ENCODE measurements at regions not wholly inside any gene's neighbourhood (a gene's known extent, or its start where the extent isn't known, plus 50 kb on each side); places are given as distances from the start of the nearest gene placed in this dataset.

DNA sequence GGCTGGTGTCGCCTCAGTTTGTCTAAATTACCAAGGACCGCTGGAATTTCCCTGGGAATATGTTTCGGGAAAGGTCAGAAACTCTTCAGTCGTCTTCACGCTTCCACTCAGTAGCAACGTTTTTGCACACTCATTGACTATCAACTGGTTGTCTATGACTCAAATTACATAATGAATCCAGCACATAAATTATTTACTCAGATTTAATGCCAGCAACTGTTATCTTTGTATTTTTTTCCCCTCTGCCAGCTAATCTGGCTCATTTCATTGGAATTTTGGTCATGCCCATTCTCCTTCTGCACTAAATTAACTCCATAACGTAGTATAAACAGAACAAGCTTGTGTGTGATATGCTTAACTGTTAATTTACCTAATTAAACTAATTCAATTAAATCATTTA, 372.7 kb upstream of the ZFHX3 start:
- Histone ChIP-seq H2BK5ac (ENCODE audit: low read depth, low read length, poor library complexity) (no peak overlapping the region), H2BK12ac (ENCODE audit: low read length) (no peak overlapping the region), H3K27me3 (ENCODE audit: insufficient read depth, low read length) (no peaks in the 10 kb centered on the region), H3K79me1 (ENCODE audit: low read length) (no peaks in the 10 kb centered on the region), H2AFZ (ENCODE audit: insufficient read depth, low read length, poor library complexity) (no peak overlapping the region), H4K8ac (ENCODE audit: low read depth, low read length) (no peak overlapping the region), H3K14ac (ENCODE audit: low read length) (no peak overlapping the region), H2BK120ac (ENCODE audit: insufficient read depth, low read length, poor library complexity) (no peak overlapping the region), H3K9ac (ENCODE audit: low read length) (no peak overlapping the region), H4K91ac (ENCODE audit: low read depth, low read length) (no peak overlapping the region), H3K4ac (ENCODE audit: low read depth, low read length) (no peak overlapping the region), H3K23ac (ENCODE audit: low read length) (no peak overlapping the region), H3K18ac (ENCODE audit: low read length) (no peak overlapping the region), H3K27ac (ENCODE audit: low read depth, low read length) (no peak overlapping the region), H3K4me2 (ENCODE audit: low read length) (no peak overlapping the region), H3K9me3 (ENCODE audit: insufficient read depth, low read depth, low read length) (no peaks in the 10 kb centered on the region), H4K12ac (ENCODE audit: low read depth, low read length) (no peak overlapping the region), H2AK5ac (ENCODE audit: low read length) (no peak overlapping the region), H3K79me2 (ENCODE audit: control insufficient read depth, insufficient read depth, low read length, poor library complexity) (no peaks in the 10 kb centered on the region), H3K4me1 (ENCODE audit: control insufficient read depth in 1 of 2, insufficient read depth in 2 of 2, low read length in 2 of 2) (no peaks in the 10 kb centered on the region), H3K4me3 (ENCODE audit: low read depth, low read length) (no peak overlapping the region), H3K36me3 (ENCODE audit: control insufficient read depth in 1 of 2, insufficient read depth in 2 of 2, low read length in 2 of 2) (no peaks in the 10 kb centered on the region)
- no peak for DNase-seq
- no CpG with 5 or more reads among the region's 7 CpGs for WGBS (ENCODE audit: extremely low coverage, insufficient coverage, insufficient read length)

GRCh38 chr16:73420244-73420643, 372.3 kb upstream of the ZFHX3 start:
- Histone ChIP-seq H3K9ac (ENCODE audit: low read length) (no peak overlapping the region), H2AK5ac (ENCODE audit: low read length) (no peak overlapping the region), H3K4me3 (ENCODE audit: low read depth, low read length) (no peak overlapping the region), H3K9me3 (ENCODE audit: insufficient read depth, low read depth, low read length) (no peaks in the 10 kb centered on the region), H3K4ac (ENCODE audit: low read depth, low read length) (no peak overlapping the region), H4K8ac (ENCODE audit: low read depth, low read length) (no peak overlapping the region), H3K4me2 (ENCODE audit: low read length) (no peak overlapping the region), H3K36me3 (ENCODE audit: control insufficient read depth in 1 of 2, insufficient read depth in 2 of 2, low read length in 2 of 2) (no peaks in the 10 kb centered on the region), H3K27me3 (ENCODE audit: insufficient read depth, low read length) (no peaks in the 10 kb centered on the region), H3K27ac (ENCODE audit: low read depth, low read length) (no peak overlapping the region), H2BK120ac (ENCODE audit: insufficient read depth, low read length, poor library complexity) (no peak overlapping the region), H2BK5ac (ENCODE audit: low read depth, low read length, poor library complexity) (no peak overlapping the region), H3K14ac (ENCODE audit: low read length) (no peak overlapping the region), H3K4me1 (ENCODE audit: control insufficient read depth in 1 of 2, insufficient read depth in 2 of 2, low read length in 2 of 2) (no peaks in the 10 kb centered on the region), H4K12ac (ENCODE audit: low read depth, low read length) (no peak overlapping the region), H3K79me2 (ENCODE audit: control insufficient read depth, insufficient read depth, low read length, poor library complexity) (no peaks in the 10 kb centered on the region), H2BK12ac (ENCODE audit: low read length) (no peak overlapping the region), H3K18ac (ENCODE audit: low read length) (no peak overlapping the region), H4K91ac (ENCODE audit: low read depth, low read length) (no peak overlapping the region), H3K23ac (ENCODE audit: low read length) (no peak overlapping the region), H3K79me1 (ENCODE audit: low read length) (no peaks in the 10 kb centered on the region), H2AFZ (ENCODE audit: insufficient read depth, low read length, poor library complexity) (no peak overlapping the region)
- no CpG with 5 or more reads among the region's 8 CpGs for WGBS (ENCODE audit: extremely low coverage, insufficient coverage, insufficient read length)
- no peak for DNase-seq

- no peak overlapping the region for H2AK5ac ChIP-seq (ENCODE audit: low read length)
- H4K12ac ChIP-seq (ENCODE audit: low read depth, low read length), result no peak overlapping the region
Measured at GRCh38 chr16:73418691-73419090, 370.8 kb upstream of the ZFHX3 start.

GRCh38 chr16:73418051-73418450, 370.1 kb upstream of the ZFHX3 start:
- H4K91ac ChIP-seq (ENCODE audit: low read depth, low read length), result no peak overlapping the region
- no peaks in the 10 kb centered on the region for H3K36me3 ChIP-seq (ENCODE audit: control insufficient read depth in 1 of 2, insufficient read depth in 2 of 2, low read length in 2 of 2)
- H3K14ac ChIP-seq (ENCODE audit: low read length), result no peak overlapping the region
- H3K4ac ChIP-seq (ENCODE audit: low read depth, low read length), result no peak overlapping the region
- H3K23ac ChIP-seq (ENCODE audit: low read length), result no peak overlapping the region
- no peak overlapping the region for H4K8ac ChIP-seq (ENCODE audit: low read depth, low read length)
- no CpG with 5 or more reads among the region's 8 CpGs for WGBS (ENCODE audit: extremely low coverage, insufficient coverage, insufficient read length)
- H3K4me3 ChIP-seq (ENCODE audit: low read depth, low read length), result no peak overlapping the region
- no peaks in the 10 kb centered on the region for H3K79me1 ChIP-seq (ENCODE audit: low read length)
- H3K27ac ChIP-seq (ENCODE audit: low read depth, low read length), result no peak overlapping the region
- H3K9me3 ChIP-seq (ENCODE audit: insufficient read depth, low read depth, low read length), result no peaks in the 10 kb centered on the region
- no peak overlapping the region for H3K18ac ChIP-seq (ENCODE audit: low read length)
- H3K4me2 ChIP-seq (ENCODE audit: low read length), result no peak overlapping the region
- H2BK120ac ChIP-seq (ENCODE audit: insufficient read depth, low read length, poor library complexity), result no peak overlapping the region
- no peaks in the 10 kb centered on the region for H3K79me2 ChIP-seq (ENCODE audit: control insufficient read depth, insufficient read depth, low read length, poor library complexity)
- no peak overlapping the region for H2BK12ac ChIP-seq (ENCODE audit: low read length)
- no peak for DNase-seq
- H4K12ac ChIP-seq (ENCODE audit: low read depth, low read length), result no peak overlapping the region
- H2BK5ac ChIP-seq (ENCODE audit: low read depth, low read length, poor library complexity), result no peak overlapping the region
- no peaks in the 10 kb centered on the region for H3K27me3 ChIP-seq (ENCODE audit: insufficient read depth, low read length)
- peaks cover 0 to under 1% of the 10 kb centered on the region in 2 experiments for H3K4me1 ChIP-seq (ENCODE audit: control insufficient read depth in 1 of 2, insufficient read depth in 2 of 2, low read length in 2 of 2)
- H2AK5ac ChIP-seq (ENCODE audit: low read length), result no peak overlapping the region
- no peak overlapping the region for H3K9ac ChIP-seq (ENCODE audit: low read length)
- H2AFZ ChIP-seq (ENCODE audit: insufficient read depth, low read length, poor library complexity), result no peak overlapping the region

More at GRCh38 chr16:73418691-73419090, 370.8 kb upstream of the ZFHX3 start:
- H3K79me2 ChIP-seq (ENCODE audit: control insufficient read depth, insufficient read depth, low read length, poor library complexity), result no peaks in the 10 kb centered on the region
- H3K4me2 ChIP-seq (ENCODE audit: low read length), result no peak overlapping the region
- H3K18ac ChIP-seq (ENCODE audit: low read length), result no peak overlapping the region
- H3K23ac ChIP-seq (ENCODE audit: low read length), result no peak overlapping the region
- H2BK5ac ChIP-seq (ENCODE audit: low read depth, low read length, poor library complexity), result no peak overlapping the region
- H3K9ac ChIP-seq (ENCODE audit: low read length), result no peak overlapping the region
- H3K4me1 ChIP-seq (ENCODE audit: control insufficient read depth in 1 of 2, insufficient read depth in 2 of 2, low read length in 2 of 2), result no peaks in the 10 kb centered on the region
- no peaks in the 10 kb centered on the region for H3K27me3 ChIP-seq (ENCODE audit: insufficient read depth, low read length)
- no peak overlapping the region for H3K14ac ChIP-seq (ENCODE audit: low read length)
- H2BK120ac ChIP-seq (ENCODE audit: insufficient read depth, low read length, poor library complexity), result no peak overlapping the region
- H3K9me3 ChIP-seq (ENCODE audit: insufficient read depth, low read depth, low read length), result no peaks in the 10 kb centered on the region
- H3K36me3 ChIP-seq (ENCODE audit: control insufficient read depth in 1 of 2, insufficient read depth in 2 of 2, low read length in 2 of 2), result no peaks in the 10 kb centered on the region
- no peak overlapping the region for H3K4me3 ChIP-seq (ENCODE audit: low read depth, low read length)
- H4K8ac ChIP-seq (ENCODE audit: low read depth, low read length), result no peak overlapping the region
- H3K4ac ChIP-seq (ENCODE audit: low read depth, low read length), result no peak overlapping the region
- no peak overlapping the region for H3K27ac ChIP-seq (ENCODE audit: low read depth, low read length)
- H2AFZ ChIP-seq (ENCODE audit: insufficient read depth, low read length, poor library complexity), result no peak overlapping the region
- no peak overlapping the region for H2BK12ac ChIP-seq (ENCODE audit: low read length)
- DNase-seq, result no peak
- no peak overlapping the region for H4K91ac ChIP-seq (ENCODE audit: low read depth, low read length)
- no peaks in the 10 kb centered on the region for H3K79me1 ChIP-seq (ENCODE audit: low read length)
- no CpG with 5 or more reads among the region's 6 CpGs for WGBS (ENCODE audit: extremely low coverage, insufficient coverage, insufficient read length)
